HepG2 (cell line): ENCODE measurements at regions not wholly inside any gene's neighbourhood (a gene's known extent, or its start where the extent isn't known, plus 50 kb on each side); places are given as distances from the start of the nearest gene placed in this dataset.

Experiments used
- ATAC-seq: fragments of 200-7000 bp; cut with Tn5 transposase; 3 replicates; pipeline ENCODE4 v1.9.1; 2020; ENCODE audit warnings: mild to moderate bottlenecking, moderate library complexity
- BruUV-seq: library from RNA; stranded (reverse); fragments of 400-500 nt; replicated peaks from 2 replicates; lab custom pipeline; 2021; lab: Mats Ljungman, UMichigan
- CTCF ChIA-PET: fragments of 300-600 bp; formaldehyde crosslinking; extraction: SDS; loops from one replicate; lab custom pipeline; 2021; ENCODE audit warnings: low total read pairs, inconsistent platforms, low intra/inter-chr PET ratio; lab: Yijun Ruan, JAX
- POLR2A ChIA-PET: fragments of 350-600 bp; sonication (Branson Sonifier 250); formaldehyde crosslinking; loops from one replicate; lab custom pipeline; 2020; ENCODE audit warnings: antibody characterized with exemption, inconsistent platforms; lab: Yijun Ruan, JAX
- DNase-seq: peaks from one replicate; pipeline ENCODE4 v3.0.0-alpha.2; 2015; ENCODE audit warnings: low spot score
- FAIRE-seq: peaks from 3 replicates; lab custom pipeline; 2011; peaks lifted over from hg19 to GRCh38; lab: Jason Lieb, UNC
- H2AFZ ChIP-seq: one replicate; pipeline ENCODE4 v1.6.1; 2011; ENCODE audit warnings: low read length, inconsistent platforms
- H3K27ac ChIP-seq: fragments of 300-600 bp; 3 replicates; pipeline ENCODE4 v1.8.0; 2011; ENCODE audit warnings: mixed run types, mild to moderate bottlenecking, mixed read lengths, low read length, inconsistent platforms; ENCODE audit not compliant: insufficient read depth; ENCODE audit errors: extremely low read length
- H3K27me3 ChIP-seq, 2 experiments: fragments of 200-600 bp in 1 of 2; 2 replicates in 1 of 2; 3 replicates in 1 of 2; pipeline versions ENCODE4 v1.6.0 to v1.8.0; 2011; ENCODE audit warnings: low read length in 2 of 2, mild to moderate bottlenecking in 2 of 2, moderate library complexity in 2 of 2, inconsistent platforms in 1 of 2; ENCODE audit not compliant: insufficient read depth in 2 of 2, control insufficient read depth in 1 of 2
- H3K36me3 ChIP-seq, 2 experiments: fragments of 200-600 bp in 1 of 2; replicated peaks in 1 of 2; 2 replicates in 1 of 2; 3 replicates in 1 of 2; pipeline versions ENCODE4 v1.5.1 to v1.8.0; 2011; ENCODE audit warnings: low read length in 2 of 2, inconsistent platforms in 1 of 2; ENCODE audit not compliant: insufficient read depth in 2 of 2, control insufficient read depth in 1 of 2
- H3K4me1 ChIP-seq: 2 replicates; pipeline ENCODE4 v1.5.1; 2012; ENCODE audit warnings: low read length, inconsistent platforms; ENCODE audit not compliant: insufficient read depth
- H3K4me2 ChIP-seq: 2 replicates; pipeline ENCODE4 v1.6.0; 2011; ENCODE audit warnings: low read depth, low read length, inconsistent platforms
- H3K4me3 ChIP-seq, 3 experiments: fragments of 200-600 bp in 1 of 3; sonication (generic), shearing (Covaris generic) in 1 of 3; replicated peaks in 1 of 3; 2 replicates each; pipeline ENCODE4 v1.5.1; 2011 to 2016; ENCODE audit warnings: low read length in 3 of 3, inconsistent platforms in 2 of 3, low read depth in 2 of 3, mild to moderate bottlenecking in 2 of 3, control low read depth in 1 of 3, mixed read lengths in 1 of 3; ENCODE audit not compliant: insufficient read depth in 1 of 3
- H3K79me2 ChIP-seq: one replicate; pipeline ENCODE4 v1.6.1; 2011; ENCODE audit warnings: low read length, inconsistent platforms; ENCODE audit not compliant: insufficient read depth
- H3K9ac ChIP-seq: 2 replicates; pipeline ENCODE4 v1.6.0; 2011; ENCODE audit warnings: mild to moderate bottlenecking, low read depth, low read length, inconsistent platforms; ENCODE audit not compliant: insufficient read depth
- H3K9me3 ChIP-seq: 2 replicates; pipeline ENCODE4 v1.5.1; 2012; ENCODE audit warnings: mild to moderate bottlenecking, low read length
- H4K20me1 ChIP-seq: 2 replicates; pipeline ENCODE4 v1.6.0; 2011; ENCODE audit warnings: inconsistent platforms, mild to moderate bottlenecking, low read length, moderate library complexity; ENCODE audit not compliant: insufficient read depth
- ATF7-NPFF ChIP-seq: sonication (generic); formaldehyde crosslinking; IDR thresholded peaks from 2 replicates; pipeline ENCODE4 v1.8.1; 2023; ENCODE audit warnings: mild to moderate bottlenecking, low read depth, missing genetic modification reagents, moderate library complexity
- DPF2 ChIP-seq: sonication (generic); formaldehyde crosslinking; IDR thresholded peaks from 2 replicates; pipeline ENCODE4 v1.4.0; 2020; ENCODE audit warnings: mild to moderate bottlenecking, low read depth, missing genetic modification reagents, borderline replicate concordance
- KDM5B ChIP-seq: sonication (generic); formaldehyde crosslinking; IDR thresholded peaks from 2 replicates; pipeline ENCODE4 v1.4.0; 2020; ENCODE audit warnings: missing genetic modification reagents, mild to moderate bottlenecking, borderline replicate concordance
- MED1 ChIP-seq: sonication (generic); formaldehyde crosslinking; IDR thresholded peaks from 2 replicates; pipeline ENCODE4 v1.4.0; 2020; ENCODE audit warnings: missing genetic modification reagents
- POLR2AphosphoS5 ChIP-seq: IDR thresholded peaks from 2 replicates; pipeline ENCODE4 v1.6.1; 2012; ENCODE audit warnings: low read depth, low read length
- RNF2 ChIP-seq: fragments of 450-650 bp; conservative IDR thresholded peaks from 2 replicates; pipeline ENCODE4 v1.6.1; 2016; ENCODE audit warnings: low read depth
- ZBTB7A ChIP-seq: sonication (generic); formaldehyde crosslinking; IDR thresholded peaks from 2 replicates; pipeline ENCODE4 v1.8.0; 2022; ENCODE audit warnings: mild to moderate bottlenecking, missing genetic modification reagents
- ZFP41 ChIP-seq: sonication (generic); formaldehyde crosslinking; IDR thresholded peaks from 2 replicates; pipeline ENCODE4 v1.4.0; 2020; ENCODE audit warnings: mild to moderate bottlenecking, missing genetic modification reagents, borderline replicate concordance
- ZNF12 ChIP-seq: sonication (generic); formaldehyde crosslinking; IDR thresholded peaks from 2 replicates; pipeline ENCODE4 v1.5.0; 2020; ENCODE audit warnings: missing genetic modification reagents
- ZNF24 ChIP-seq: fragments of 450-650 bp; IDR thresholded peaks from 2 replicates; pipeline ENCODE4 v1.6.1; 2017; ENCODE audit warnings: antibody characterized with exemption, mild to moderate bottlenecking
- WGBS: methylation state at CpG from one replicate; pipeline ENCODE4 v1.1.6; 2017; ENCODE audit warnings: low lambda C conversion rate; 5-methylcytosine and 5-hydroxymethylcytosine counted together
- in situ Hi-C: cut with HindIII; loops from 2 replicates; pipeline ENCODE4 v1.10.0; 2017; ENCODE audit warnings: low pct_unique_long_range_greater_than_20kb; ENCODE audit not compliant: extremely low pct_ligation_motif_present
- intact Hi-C: fragments of 100-400 bp; cut with micrococcal nuclease; formaldehyde crosslinking; loops from one replicate; pipeline ENCODE4 v1.10.0; 2022; ENCODE audit not compliant: unreplicated experiment

DNA sequence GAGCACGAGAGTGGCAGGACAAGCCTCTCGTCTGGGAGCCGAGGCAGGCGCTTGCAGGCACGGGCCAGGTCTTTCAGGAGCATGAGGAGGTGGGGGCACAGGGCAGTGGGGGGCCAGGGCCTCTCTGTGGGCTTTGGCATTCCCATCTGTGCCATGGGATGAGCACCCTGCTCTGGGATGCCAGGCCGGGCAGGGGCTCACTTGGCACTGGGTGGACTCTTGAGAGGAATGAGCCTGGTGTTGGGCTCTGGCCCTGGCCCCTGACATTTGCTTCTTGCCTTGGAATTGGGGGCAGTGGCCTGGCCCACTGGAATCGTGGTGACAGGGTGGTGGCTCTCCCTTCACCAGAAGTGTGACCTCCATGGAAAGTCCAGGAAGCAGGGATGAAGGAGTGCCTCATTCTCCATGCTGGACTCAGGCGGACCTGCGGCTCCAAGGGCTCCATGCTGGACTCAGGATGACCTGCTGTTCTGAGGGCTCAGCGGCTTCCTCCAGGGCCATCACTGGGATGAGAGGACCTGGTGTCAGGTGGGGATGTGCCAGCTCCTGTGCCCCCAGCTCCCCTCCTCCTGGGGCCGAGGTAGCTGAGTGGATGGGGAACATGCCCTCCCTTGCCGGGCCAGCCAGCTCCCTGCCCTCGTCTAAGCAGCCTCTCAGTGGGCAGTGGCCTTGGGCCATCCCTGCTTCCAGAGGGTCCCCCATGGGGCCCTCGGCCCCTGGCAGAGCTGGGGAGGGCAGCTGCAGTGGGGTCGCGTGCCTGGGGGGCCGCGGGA, 220.3 kb downstream of the KIF26A start:
- Histone ChIP-seq H3K4me3 (no peak overlapping the region), H3K4me1 (no peaks in the 10 kb centered on the region)
- no peak for ATAC-seq
- CTCF ChIA-PET: no interaction called here
- no peak for TF ChIP-seq KDM5B
- no peak for TF ChIP-seq RNF2
- TF ChIP-seq POLR2AphosphoS5: no peak
- no peak for TF ChIP-seq ZNF12 (CRISPR knock-in tag)
- TF ChIP-seq ATF7-NPFF: no peak
- no peak for TF ChIP-seq DPF2 (CRISPR knock-in tag)
- TF ChIP-seq ZFP41: no peak
- TF ChIP-seq ZBTB7A (CRISPR knock-in tag): no peak
- no peak for TF ChIP-seq ZNF24
- TF ChIP-seq MED1: no peak
- TF ChIP-seq, all 625 proteins: peak for 0
- no peaks in the 10 kb centered on the region for H4K20me1 ChIP-seq
- no peak for FAIRE-seq
- in situ Hi-C loops (no loop called here), intact Hi-C loops (no loop called here)
- no peaks in the 10 kb centered on the region for H3K36me3 ChIP-seq
- 12% methylated on average over 5 of the region's 18 CpGs for WGBS
- no peak for DNase-seq
- BruUV-seq: no TSS peak
- H3K4me2 ChIP-seq: no peak overlapping the region
- H3K9ac ChIP-seq: no peak overlapping the region
- H3K27ac ChIP-seq: no peak overlapping the region
- no peaks in the 10 kb centered on the region for H3K9me3 ChIP-seq
- POLR2A ChIA-PET: no interaction called here
- no peaks in the 10 kb centered on the region for H3K79me2 ChIP-seq
- H2AFZ ChIP-seq: no peak overlapping the region
- peaks cover 9 to 71% of the 10 kb centered on the region in 2 experiments; a peak in 4 of 5 replicates for H3K27me3 ChIP-seq
